HepG2 (cell line): ENCODE measurements at regions not wholly inside any gene's neighbourhood (a gene's known extent, or its start where the extent isn't known, plus 50 kb on each side); places are given as distances from the start of the nearest gene placed in this dataset.

Source experiments
- ATAC-seq: fragments of 200-7000 bp; cut with Tn5 transposase; 3 replicates; pipeline ENCODE4 v1.9.1; 2020; ENCODE audit warnings: mild to moderate bottlenecking, moderate library complexity
- BruUV-seq: library from RNA; stranded (reverse); fragments of 400-500 nt; replicated peaks from 2 replicates; lab custom pipeline; 2021; lab: Mats Ljungman, UMichigan
- CTCF ChIA-PET: fragments of 300-600 bp; formaldehyde crosslinking; extraction: SDS; loops from one replicate; lab custom pipeline; 2021; ENCODE audit warnings: low total read pairs, inconsistent platforms, low intra/inter-chr PET ratio; lab: Yijun Ruan, JAX
- POLR2A ChIA-PET: fragments of 350-600 bp; sonication (Branson Sonifier 250); formaldehyde crosslinking; loops from one replicate; lab custom pipeline; 2020; ENCODE audit warnings: antibody characterized with exemption, inconsistent platforms; lab: Yijun Ruan, JAX
- DNase-seq: peaks from one replicate; pipeline ENCODE4 v3.0.0-alpha.2; 2015; ENCODE audit warnings: low spot score
- FAIRE-seq: peaks from 3 replicates; lab custom pipeline; 2011; peaks lifted over from hg19 to GRCh38; lab: Jason Lieb, UNC
- H2AFZ ChIP-seq: one replicate; pipeline ENCODE4 v1.6.1; 2011; ENCODE audit warnings: low read length, inconsistent platforms
- H3K27ac ChIP-seq: fragments of 300-600 bp; 3 replicates; pipeline ENCODE4 v1.8.0; 2011; ENCODE audit warnings: mixed run types, mild to moderate bottlenecking, mixed read lengths, low read length, inconsistent platforms; ENCODE audit not compliant: insufficient read depth; ENCODE audit errors: extremely low read length
- H3K27me3 ChIP-seq, 2 experiments: fragments of 200-600 bp in 1 of 2; 2 replicates in 1 of 2; 3 replicates in 1 of 2; pipeline versions ENCODE4 v1.6.0 to v1.8.0; 2011; ENCODE audit warnings: low read length in 2 of 2, mild to moderate bottlenecking in 2 of 2, moderate library complexity in 2 of 2, inconsistent platforms in 1 of 2; ENCODE audit not compliant: insufficient read depth in 2 of 2, control insufficient read depth in 1 of 2
- H3K36me3 ChIP-seq, 2 experiments: fragments of 200-600 bp in 1 of 2; replicated peaks in 1 of 2; 2 replicates in 1 of 2; 3 replicates in 1 of 2; pipeline versions ENCODE4 v1.5.1 to v1.8.0; 2011; ENCODE audit warnings: low read length in 2 of 2, inconsistent platforms in 1 of 2; ENCODE audit not compliant: insufficient read depth in 2 of 2, control insufficient read depth in 1 of 2
- H3K4me1 ChIP-seq: 2 replicates; pipeline ENCODE4 v1.5.1; 2012; ENCODE audit warnings: low read length, inconsistent platforms; ENCODE audit not compliant: insufficient read depth
- H3K4me2 ChIP-seq: 2 replicates; pipeline ENCODE4 v1.6.0; 2011; ENCODE audit warnings: low read depth, low read length, inconsistent platforms
- H3K4me3 ChIP-seq, 3 experiments: fragments of 200-600 bp in 1 of 3; sonication (generic), shearing (Covaris generic) in 1 of 3; replicated peaks in 1 of 3; 2 replicates each; pipeline ENCODE4 v1.5.1; 2011 to 2016; ENCODE audit warnings: low read length in 3 of 3, inconsistent platforms in 2 of 3, low read depth in 2 of 3, mild to moderate bottlenecking in 2 of 3, control low read depth in 1 of 3, mixed read lengths in 1 of 3; ENCODE audit not compliant: insufficient read depth in 1 of 3
- H3K79me2 ChIP-seq: one replicate; pipeline ENCODE4 v1.6.1; 2011; ENCODE audit warnings: low read length, inconsistent platforms; ENCODE audit not compliant: insufficient read depth
- H3K9ac ChIP-seq: 2 replicates; pipeline ENCODE4 v1.6.0; 2011; ENCODE audit warnings: mild to moderate bottlenecking, low read depth, low read length, inconsistent platforms; ENCODE audit not compliant: insufficient read depth
- H3K9me3 ChIP-seq: 2 replicates; pipeline ENCODE4 v1.5.1; 2012; ENCODE audit warnings: mild to moderate bottlenecking, low read length
- H4K20me1 ChIP-seq: 2 replicates; pipeline ENCODE4 v1.6.0; 2011; ENCODE audit warnings: inconsistent platforms, mild to moderate bottlenecking, low read length, moderate library complexity; ENCODE audit not compliant: insufficient read depth
- GABPA ChIP-seq, 2 experiments: IDR thresholded peaks; 2 replicates each; pipeline ENCODE4 v1.6.1; 2011 to 2016; ENCODE audit warnings: low read depth in 2 of 2, low read length in 1 of 2, missing biosample characterization in 1 of 2, missing genetic modification characterization in 1 of 2
- GATAD1 ChIP-seq: IDR thresholded peaks from 2 replicates; pipeline ENCODE4 v1.6.1; 2016; ENCODE audit warnings: missing genetic modification reagents, missing compliant biosample characterization
- MTERF4 ChIP-seq: sonication (generic); formaldehyde crosslinking; IDR thresholded peaks from 2 replicates; pipeline ENCODE4 v1.8.0; 2023; ENCODE audit warnings: mild to moderate bottlenecking, missing genetic modification reagents
- MYC ChIP-seq: sonication (generic); formaldehyde crosslinking; IDR thresholded peaks from 2 replicates; pipeline ENCODE4 v1.9.0; 2021; ENCODE audit warnings: missing genetic modification reagents, borderline replicate concordance
- POGK ChIP-seq: sonication (generic); formaldehyde crosslinking; conservative IDR thresholded peaks from 2 replicates; pipeline ENCODE4 v1.8.0; 2022; ENCODE audit warnings: mild to moderate bottlenecking, moderate library complexity, missing genetic modification reagents
- RARA ChIP-seq: IDR thresholded peaks from 2 replicates; pipeline ENCODE4 v1.6.1; 2016; ENCODE audit warnings: missing genetic modification reagents, missing compliant biosample characterization
- SALL1 ChIP-seq: sonication (generic); formaldehyde crosslinking; IDR thresholded peaks from 2 replicates; pipeline ENCODE4 v1.8.0; 2022; ENCODE audit warnings: mild to moderate bottlenecking, missing genetic modification reagents
- SNAPC4 ChIP-seq: sonication (generic); formaldehyde crosslinking; IDR thresholded peaks from 2 replicates; pipeline ENCODE4 v1.4.0; 2020; ENCODE audit warnings: mild to moderate bottlenecking, missing genetic modification reagents
- SOX6 ChIP-seq, 2 experiments: fragments of 450-650 bp in 1 of 2; sonication (generic) in 1 of 2; formaldehyde crosslinking in 1 of 2; IDR thresholded peaks; 2 replicates each; pipeline versions ENCODE4 v1.4.0 to v1.6.1; 2017 to 2020; ENCODE audit warnings: antibody characterized with exemption in 1 of 2, mild to moderate bottlenecking in 1 of 2, missing genetic modification reagents in 1 of 2
- TCF12 ChIP-seq, 2 experiments: fragments of 450-650 bp in 1 of 2; sonication (generic) in 1 of 2; formaldehyde crosslinking in 1 of 2; IDR thresholded peaks; 2 replicates each; pipeline versions ENCODE4 v1.6.1 to v1.8.0; 2017 to 2022; ENCODE audit warnings: antibody characterized with exemption in 1 of 2, mild to moderate bottlenecking in 1 of 2, missing genetic modification reagents in 1 of 2, moderate library complexity in 1 of 2
- TRIM24 ChIP-seq: sonication (generic); formaldehyde crosslinking; IDR thresholded peaks from 2 replicates; pipeline ENCODE4 v1.8.0; 2022; ENCODE audit warnings: mild to moderate bottlenecking, missing genetic modification reagents
- ZFP62 ChIP-seq: sonication (generic); formaldehyde crosslinking; IDR thresholded peaks from 2 replicates; pipeline ENCODE4 v1.4.0; 2020; ENCODE audit warnings: missing genetic modification reagents
- ZNF143 ChIP-seq: sonication (generic); formaldehyde crosslinking; IDR thresholded peaks from 2 replicates; pipeline ENCODE4 v1.4.0; 2020; ENCODE audit warnings: missing genetic modification reagents
- ZNF33B ChIP-seq: sonication (generic); formaldehyde crosslinking; IDR thresholded peaks from 2 replicates; pipeline ENCODE4 v1.5.1; 2020; ENCODE audit warnings: mild to moderate bottlenecking, missing genetic modification reagents
- ZNF549 ChIP-seq: sonication (generic); formaldehyde crosslinking; IDR thresholded peaks from 2 replicates; pipeline ENCODE4 v1.5.0; 2020; ENCODE audit warnings: missing genetic modification reagents
- ZNF670 ChIP-seq: sonication (generic); formaldehyde crosslinking; IDR thresholded peaks from 2 replicates; pipeline ENCODE4 v1.8.0; 2022; ENCODE audit warnings: mild to moderate bottlenecking, missing genetic modification reagents, borderline replicate concordance
- WGBS: methylation state at CpG from one replicate; pipeline ENCODE4 v1.1.6; 2017; ENCODE audit warnings: low lambda C conversion rate; 5-methylcytosine and 5-hydroxymethylcytosine counted together
- in situ Hi-C: cut with HindIII; loops from 2 replicates; pipeline ENCODE4 v1.10.0; 2017; ENCODE audit warnings: low pct_unique_long_range_greater_than_20kb; ENCODE audit not compliant: extremely low pct_ligation_motif_present
- intact Hi-C: fragments of 100-400 bp; cut with micrococcal nuclease; formaldehyde crosslinking; loops from one replicate; pipeline ENCODE4 v1.10.0; 2022; ENCODE audit not compliant: unreplicated experiment

GRCh38 chr7:49341849-49342248 lies 417.5 kb downstream of the CDC14C start:
- POLR2A ChIA-PET = no interaction called here
- H3K36me3 ChIP-seq = no peaks in the 10 kb centered on the region
- H3K27me3 ChIP-seq = no peaks in the 10 kb centered on the region
- H3K27ac ChIP-seq = no peak overlapping the region
- CTCF ChIA-PET = no interaction called here
- no peak overlapping the region for H3K4me3 ChIP-seq
- whole genome bisulfite sequencing = 20% methylated on average over 1 of the region's 3 CpGs
- intact Hi-C loops (no loop called here), in situ Hi-C loops (no loop called here)
- H3K79me2 ChIP-seq = no peaks in the 10 kb centered on the region
- H3K4me2 ChIP-seq = no peak overlapping the region
- no peak overlapping the region for H2AFZ ChIP-seq
- H3K4me1 ChIP-seq = no peaks in the 10 kb centered on the region
- BruUV-seq = no TSS peak
- no peaks in the 10 kb centered on the region for H3K9me3 ChIP-seq
- FAIRE-seq (no peak), ATAC-seq (no peak), DNase-seq (no peak)
- H4K20me1 ChIP-seq = no peaks in the 10 kb centered on the region
- H3K9ac ChIP-seq = no peak overlapping the region
- TF ChIP-seq TRIM24 (no peak), GABPA (IDR thresholded peaks at IDR 0.05; ENCODE audit: low read depth, low read length) (no peak), GABPA (CRISPR knock-in tag; IDR thresholded peaks at IDR 0.05; ENCODE audit: low read depth) (no peak), ZNF549 (CRISPR knock-in tag) (no peak), TCF12 (IDR thresholded peaks at IDR 0.05) (no peak), TCF12 (CRISPR knock-in tag; IDR thresholded peaks at IDR 0.05) (no peak), SNAPC4 (CRISPR knock-in tag) (no peak), ZNF670 (CRISPR knock-in tag) (no peak), ZNF143 (no peak), ZNF33B (CRISPR knock-in tag) (no peak), POGK (CRISPR knock-in tag) (no peak), MTERF4 (no peak), MYC (CRISPR knock-in tag) (no peak), SALL1 (CRISPR knock-in tag) (no peak), RARA (CRISPR knock-in tag) (no peak), GATAD1 (CRISPR knock-in tag) (no peak), ZFP62 (no peak), SOX6 (IDR thresholded peaks at IDR 0.05) (no peak), SOX6 (CRISPR knock-in tag; IDR thresholded peaks at IDR 0.05) (no peak)
